ENCODE measurements at regions not wholly inside any gene's neighbourhood (a gene's known extent, or its start where the extent isn't known, plus 50 kb on each side); places are given as distances from the start of the nearest gene placed in this dataset.

- Histone ChIP-seq H3K27me3 (ENCODE audit: control insufficient read depth in 2 of 2, insufficient read depth in 2 of 2, low read length in 2 of 2) (peaks cover 2 to 3% of the 10 kb centered on the region in 2 experiments), H3K27ac (ENCODE audit: insufficient read depth, low read depth, low read length) (no peak overlapping the region), H3K9me1 (replicated peaks; ENCODE audit: control insufficient read depth, extremely low read depth, insufficient read depth, low read length) (no peaks in the 10 kb centered on the region), H3K9me3 (replicated peaks; ENCODE audit: control insufficient read depth, insufficient read depth, low read length) (no peaks in the 10 kb centered on the region), H3K79me2 (ENCODE audit: control insufficient read depth, insufficient read depth, low read length) (no peaks in the 10 kb centered on the region), H3K9ac (replicated peaks; ENCODE audit: extremely low read depth, insufficient read depth, low read length) (no peak overlapping the region), H4K20me1 (replicated peaks; ENCODE audit: control insufficient read depth, extremely low read depth, insufficient read depth, low read length) (no peaks in the 10 kb centered on the region), H2AFZ (ENCODE audit: low read depth, low read length) (no peak overlapping the region), H3K4me2 (ENCODE audit: insufficient read depth, low read length) (no peak overlapping the region), H3K4me3 (replicated peaks in 1 of 3; ENCODE audit: insufficient read depth in 1 of 3, low read depth in 1 of 3, low read length in 3 of 3) (no peak overlapping the region), H3K4me1 (ENCODE audit: control insufficient read depth, extremely low read depth, insufficient read depth, low read length) (no peaks in the 10 kb centered on the region), H3K36me3 (ENCODE audit: control insufficient read depth in 2 of 2, extremely low read depth in 1 of 2, insufficient read depth in 2 of 2, low read length in 2 of 2) (no peaks in the 10 kb centered on the region)
- POLR2A ChIA-PET, result no interaction called here
- intact Hi-C loops (cut with micrococcal nuclease), result no loop called here
- no peak for DNase-seq (ENCODE audit: low read depth, low spot score)
- BruUV-seq (replicated peaks), result no TSS peak
- TF ChIP-seq MAX (IDR thresholded peaks at IDR 0.05; ENCODE audit: insufficient read depth, insufficient read length) (no peak), POLR2A (IDR thresholded peaks at IDR 0.05; ENCODE audit: low read depth, low read length) (no peak), FOS (IDR thresholded peaks at IDR 0.05; ENCODE audit: borderline replicate concordance, insufficient read depth, low read length) (no peak), CTCF (IDR thresholded peaks at IDR 0.05; ENCODE audit: extremely low read depth in 1 of 2, insufficient read depth in 1 of 2, low read depth in 1 of 2, low read length in 2 of 2) (no peak), JUN (IDR thresholded peaks at IDR 0.05; ENCODE audit: borderline replicate concordance, insufficient read depth, insufficient read length, low read depth) (no peak), POLR2AphosphoS5 (IDR thresholded peaks at IDR 0.05; ENCODE audit: insufficient read depth, low read depth, low read length) (no peak), EZH2 (IDR thresholded peaks at IDR 0.05; ENCODE audit: borderline replicate concordance, low read depth, low read length, severe bottlenecking) (no peak), GATA2 (IDR thresholded peaks at IDR 0.05; ENCODE audit: insufficient read depth, insufficient read length, low read depth, low read length) (no peak), MYC (IDR thresholded peaks at IDR 0.05; ENCODE audit: low read depth, low read length) (no peak)
- CTCF ChIA-PET, result interaction anchor here (0.9 to 1.3 kb wide), 4 partner anchors 13 to 920 kb away, joined by 3 to 5 read pairs (median 3); no protein-coding TSS in a partner anchor
- dilution Hi-C loops (cut with MboI; ENCODE audit: extremely low pct_ligation_motif_present, low sequenced_read_pairs), result no loop called here
- FAIRE-seq, result no peak
These were observed 171.1 kb upstream of the ATP11B start for GRCh38 chr3:182622241-182622545.
